HG03039 (cell line): ENCODE measurements at regions not wholly inside any gene's neighbourhood (a gene's known extent, or its start where the extent isn't known, plus 50 kb on each side); places are given as distances from the start of the nearest gene placed in this dataset.
"Not testable (repeated sequence)": the region's sequence is repeated elsewhere in the genome, so short reads cannot be mapped to it uniquely, and the experiment has no call there.

ENCODE experiments used
- ATAC-seq: cut with Tn5 transposase; IDR thresholded peaks from one replicate; pipeline ENCODE4 v1.9.1; 2021; ENCODE audit warnings: mild to moderate bottlenecking, moderate library complexity; ENCODE audit not compliant: unreplicated experiment

GRCh38 chr9:102941868-102942267, 53.3 kb upstream of the CYLC2 start:
- no peak for ATAC-seq

- ATAC-seq, result no peak
Observed at GRCh38 chr9:102922526-102922925, 72.6 kb upstream of the CYLC2 start.

GRCh38 chr9:102911185-102911584, 83.9 kb upstream of the CYLC2 start:
- no peak for ATAC-seq

GRCh38 chr9:102905795-102906194, 89.3 kb upstream of the CYLC2 start:
- ATAC-seq, result not testable (repeated sequence)

- ATAC-seq, result no peak
Observed at GRCh38 chr9:102892025-102892424, 103.1 kb upstream of the CYLC2 start.

GRCh38 chr9:102888747-102889146, 106.4 kb upstream of the CYLC2 start:
- ATAC-seq, result not testable (repeated sequence)

GRCh38 chr9:102875687-102876086, 119.4 kb upstream of the CYLC2 start:
- ATAC-seq, result no peak

GRCh38 chr9:102867488-102867887, 127.6 kb upstream of the CYLC2 start:
- no peak for ATAC-seq

GRCh38 chr9:102862478-102862877, 132.7 kb upstream of the CYLC2 start:
- ATAC-seq, result no peak

- ATAC-seq, result no peak
Observed at GRCh38 chr9:102855641-102856040, 139.5 kb upstream of the CYLC2 start.

- no peak for ATAC-seq
Observed at GRCh38 chr9:102845827-102846371, 149.2 kb upstream of the CYLC2 start.

- no peak for ATAC-seq
Observed at GRCh38 chr9:102844716-102845115, 150.4 kb upstream of the CYLC2 start.

GRCh38 chr9:102842423-102842822, 152.7 kb upstream of the CYLC2 start:
- ATAC-seq, result no peak

- ATAC-seq, result no peak
Observed at GRCh38 chr9:102841376-102841775, 153.8 kb upstream of the CYLC2 start.

- ATAC-seq, result no peak
Observed at GRCh38 chr9:102840335-102840734, 154.8 kb upstream of the CYLC2 start.

GRCh38 chr9:102832814-102833213, 162.3 kb upstream of the CYLC2 start:
- no peak for ATAC-seq

GRCh38 chr9:102796244-102796643, 198.9 kb upstream of the CYLC2 start:
- ATAC-seq, result no peak

GRCh38 chr9:102795532-102795931, 199.6 kb upstream of the CYLC2 start:
- no peak for ATAC-seq

- ATAC-seq, result no peak
Observed at GRCh38 chr9:102779356-102779755, 215.8 kb upstream of the CYLC2 start.

GRCh38 chr9:102778746-102779145, 216.4 kb upstream of the CYLC2 start:
- no peak for ATAC-seq

- no peak for ATAC-seq
Observed at GRCh38 chr9:102770704-102771103, 224.4 kb upstream of the CYLC2 start.

GRCh38 chr9:102769307-102769706, 225.8 kb upstream of the CYLC2 start:
- no peak for ATAC-seq

GRCh38 chr9:102768002-102768401, 227.1 kb upstream of the CYLC2 start:
- ATAC-seq, result no peak
